ENCODE measurements at regions not wholly inside any gene's neighbourhood (a gene's known extent, or its start where the extent isn't known, plus 50 kb on each side); places are given as distances from the start of the nearest gene placed in this dataset.

DNA sequence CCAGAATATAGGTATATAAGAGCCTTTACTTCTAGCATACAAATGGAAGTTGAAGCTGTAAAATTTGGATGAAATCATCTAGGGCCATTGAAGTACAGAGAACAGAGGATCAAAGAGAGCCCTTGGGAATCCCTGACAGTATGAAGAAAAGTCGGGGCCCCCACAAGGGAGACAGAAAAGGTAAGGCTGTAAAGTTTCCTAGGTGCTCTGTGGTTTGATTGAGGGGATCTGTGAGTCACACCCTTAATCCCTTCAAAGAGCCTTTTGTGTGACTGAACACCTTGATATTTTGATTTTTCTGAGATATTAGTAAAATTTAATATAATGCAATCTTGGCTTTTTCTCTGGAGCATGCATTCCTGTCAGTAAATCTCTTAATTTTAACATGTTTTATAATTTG is 961.7 kb upstream of the TMEFF2 start:
- TF ChIP-seq, protein P1, sequence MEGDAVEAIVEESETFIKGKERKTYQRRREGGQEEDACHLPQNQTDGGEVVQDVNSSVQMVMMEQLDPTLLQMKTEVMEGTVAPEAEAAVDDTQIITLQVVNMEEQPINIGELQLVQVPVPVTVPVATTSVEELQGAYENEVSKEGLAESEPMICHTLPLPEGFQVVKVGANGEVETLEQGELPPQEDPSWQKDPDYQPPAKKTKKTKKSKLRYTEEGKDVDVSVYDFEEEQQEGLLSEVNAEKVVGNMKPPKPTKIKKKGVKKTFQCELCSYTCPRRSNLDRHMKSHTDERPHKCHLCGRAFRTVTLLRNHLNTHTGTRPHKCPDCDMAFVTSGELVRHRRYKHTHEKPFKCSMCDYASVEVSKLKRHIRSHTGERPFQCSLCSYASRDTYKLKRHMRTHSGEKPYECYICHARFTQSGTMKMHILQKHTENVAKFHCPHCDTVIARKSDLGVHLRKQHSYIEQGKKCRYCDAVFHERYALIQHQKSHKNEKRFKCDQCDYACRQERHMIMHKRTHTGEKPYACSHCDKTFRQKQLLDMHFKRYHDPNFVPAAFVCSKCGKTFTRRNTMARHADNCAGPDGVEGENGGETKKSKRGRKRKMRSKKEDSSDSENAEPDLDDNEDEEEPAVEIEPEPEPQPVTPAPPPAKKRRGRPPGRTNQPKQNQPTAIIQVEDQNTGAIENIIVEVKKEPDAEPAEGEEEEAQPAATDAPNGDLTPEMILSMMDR (conservative IDR thresholded peaks at IDR 0.05; ENCODE audit: low read length) = no peak
- no peak for TF ChIP-seq EZH2phosphoT487 (IDR thresholded peaks at IDR 0.05; ENCODE audit: borderline replicate concordance, low read depth, low read length)
